Myocyte (in vitro differentiated cells): ENCODE measurements at regions not wholly inside any gene's neighbourhood (a gene's known extent, or its start where the extent isn't known, plus 50 kb on each side); places are given as distances from the start of the nearest gene placed in this dataset.
"Not testable (repeated sequence)": the region's sequence is repeated elsewhere in the genome, so short reads cannot be mapped to it uniquely, and the experiment has no call there.

ENCODE experiments used
- DNase-seq: peaks from one replicate; pipeline ENCODE4 v3.0.0-alpha.2; 2012; ENCODE audit warnings: low read depth

- DNase-seq = not testable (repeated sequence)
Observed at GRCh38 chr1:149228672-149229585, 125.6 kb upstream of the NBPF9 start.

- DNase-seq = not testable (repeated sequence)
Observed at GRCh38 chr1:149229813-149230212, 126.5 kb upstream of the NBPF9 start.

- DNase-seq = not testable (repeated sequence)
Observed at GRCh38 chr1:149234926-149235914, 131.9 kb upstream of the NBPF9 start.

GRCh38 chr1:149237515-149237914 is 134.2 kb upstream of the NBPF9 start:
- DNase-seq = not testable (repeated sequence)

- DNase-seq = not testable (repeated sequence)
Observed at GRCh38 chr1:149239897-149240508, 136.7 kb upstream of the NBPF9 start.

GRCh38 chr1:149240530-149240929 is 137.2 kb upstream of the NBPF9 start:
- not testable (repeated sequence) for DNase-seq

DNA sequence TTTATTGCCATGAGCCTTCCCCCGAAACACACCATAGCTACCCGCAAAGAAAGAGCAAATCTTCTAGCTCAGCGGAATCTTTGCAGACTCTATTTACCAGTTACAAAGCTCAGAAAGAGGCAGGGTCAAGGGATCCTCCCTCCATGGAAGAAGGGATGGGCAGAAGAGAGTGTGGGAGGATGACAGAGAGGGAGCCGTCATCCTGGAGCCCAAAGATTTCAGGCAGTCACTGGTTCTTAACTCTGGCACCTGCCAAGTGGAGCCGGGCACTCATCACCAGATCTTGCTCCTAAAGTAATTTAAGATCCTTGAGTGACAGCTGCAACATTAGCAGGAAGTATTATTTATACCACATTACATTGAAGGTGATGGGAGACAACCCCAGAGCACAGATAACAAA is 137.9 kb upstream of the NBPF9 start:
- not testable (repeated sequence) for DNase-seq

GRCh38 chr1:149243572-149243971 is 140.2 kb upstream of the NBPF9 start:
- DNase-seq = not testable (repeated sequence)

DNA sequence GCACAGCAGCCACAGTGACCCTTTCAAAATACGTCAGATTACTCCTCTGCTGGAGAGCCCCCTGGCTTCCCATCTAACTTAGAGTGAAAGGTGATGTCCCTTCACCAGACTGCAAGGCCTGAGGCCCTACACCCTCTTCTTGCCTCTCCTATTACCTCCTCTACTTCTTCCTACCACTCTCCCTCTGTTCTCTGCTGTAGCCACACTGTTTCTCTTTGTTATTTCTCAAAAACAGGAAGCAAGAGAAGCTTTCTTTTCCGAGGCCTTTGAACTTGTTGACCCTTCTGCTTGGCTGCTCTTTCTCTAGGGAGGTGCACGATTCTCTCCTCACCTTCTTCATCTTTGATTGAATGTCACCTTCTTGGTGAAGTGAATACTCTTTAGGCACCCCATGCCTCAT is 141.3 kb upstream of the NBPF9 start:
- not testable (repeated sequence) for DNase-seq

DNA sequence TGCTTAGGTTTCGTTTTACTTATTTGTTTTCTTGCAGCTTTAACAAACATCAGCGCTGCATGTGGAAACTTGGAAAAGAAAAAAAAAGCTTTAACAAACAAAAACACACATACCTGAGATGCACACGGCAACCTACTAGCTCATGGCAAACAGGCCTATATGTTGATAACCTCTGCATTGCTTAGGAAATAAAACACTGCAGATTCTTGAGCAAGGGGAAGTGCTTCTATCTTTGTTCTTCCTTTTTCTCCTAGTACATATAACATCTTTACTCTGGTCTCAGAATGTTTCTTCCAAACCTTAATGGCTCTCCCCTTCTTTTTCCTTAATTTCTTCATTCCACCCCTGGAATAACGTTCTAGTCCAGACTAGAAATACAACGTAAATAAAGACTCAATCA is 142.9 kb upstream of the NBPF9 start:
- DNase-seq = not testable (repeated sequence)

- not testable (repeated sequence) for DNase-seq
Observed at GRCh38 chr1:149248610-149249009, 145.3 kb upstream of the NBPF9 start.

DNA sequence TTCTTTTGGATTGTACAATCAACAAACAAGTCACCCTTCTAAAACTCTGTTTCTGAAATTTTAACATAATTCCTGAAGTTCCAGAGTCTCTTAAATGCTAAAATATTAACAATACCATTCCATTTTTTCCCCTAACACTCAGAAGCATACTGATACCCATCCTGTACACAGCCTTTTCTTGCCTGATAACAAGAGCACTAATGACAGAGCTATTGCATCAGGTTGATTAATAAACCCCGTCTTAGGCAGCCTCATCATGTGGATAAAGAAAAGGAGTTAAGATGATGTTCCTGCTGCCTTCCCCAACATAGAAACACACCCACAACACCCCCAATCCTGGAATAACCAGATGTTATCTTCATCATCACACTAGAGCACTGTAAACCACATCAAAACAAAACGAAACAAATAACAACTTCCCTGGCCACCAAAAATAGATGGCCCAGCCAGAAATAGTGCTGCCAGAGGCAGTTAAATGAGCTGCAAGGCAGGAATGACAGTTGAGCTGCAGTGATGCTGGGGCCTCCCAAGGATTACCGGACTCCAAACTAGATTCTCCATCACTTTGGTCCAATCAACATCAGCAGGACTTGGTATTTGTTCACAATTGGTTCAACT is 146.6 kb upstream of the NBPF9 start:
- DNase-seq = not testable (repeated sequence)

- DNase-seq = not testable (repeated sequence)
Observed at GRCh38 chr1:149254894-149255847, 151.8 kb upstream of the NBPF9 start.

- not testable (repeated sequence) for DNase-seq
Observed at GRCh38 chr1:149260284-149260683, 156.9 kb upstream of the NBPF9 start.

GRCh38 chr1:149260736-149261340 is 157.5 kb upstream of the NBPF9 start:
- not testable (repeated sequence) for DNase-seq

GRCh38 chr1:149267287-149267686 is 163.9 kb upstream of the NBPF9 start:
- DNase-seq = not testable (repeated sequence)

DNA sequence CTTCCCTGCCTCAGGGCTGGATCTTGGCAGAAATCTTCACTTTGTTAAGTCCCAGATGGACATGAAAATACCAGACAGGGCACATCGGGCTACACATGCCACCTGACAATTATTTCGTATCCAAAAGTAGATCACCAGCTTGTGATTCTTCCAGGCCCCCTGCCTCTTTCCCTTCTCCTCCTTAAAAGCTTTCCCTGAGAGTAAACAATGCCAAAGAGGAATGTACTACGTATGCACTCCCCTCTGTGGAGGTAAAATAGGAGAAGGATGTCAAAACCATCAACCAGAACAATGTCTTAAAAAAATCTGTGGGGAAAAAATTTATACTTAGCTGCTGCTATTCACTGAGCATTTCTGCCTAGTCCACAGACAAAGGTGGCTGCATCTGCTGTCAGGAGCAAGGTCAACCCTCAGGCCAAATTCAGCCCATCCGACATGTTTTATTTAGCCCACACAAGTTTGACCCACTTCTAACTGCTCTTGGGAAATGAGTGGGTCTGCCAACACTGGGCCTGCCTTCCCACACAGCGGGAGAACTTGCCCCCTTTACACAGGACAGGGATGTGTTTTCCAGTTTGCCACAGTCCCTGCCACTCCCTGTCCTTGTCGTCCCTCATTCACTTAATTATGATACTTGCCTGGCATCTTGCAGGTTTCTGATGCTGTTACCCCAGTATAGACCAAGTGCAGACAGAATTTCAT is 165.8 kb upstream of the NBPF9 start:
- not testable (repeated sequence) for DNase-seq

DNA sequence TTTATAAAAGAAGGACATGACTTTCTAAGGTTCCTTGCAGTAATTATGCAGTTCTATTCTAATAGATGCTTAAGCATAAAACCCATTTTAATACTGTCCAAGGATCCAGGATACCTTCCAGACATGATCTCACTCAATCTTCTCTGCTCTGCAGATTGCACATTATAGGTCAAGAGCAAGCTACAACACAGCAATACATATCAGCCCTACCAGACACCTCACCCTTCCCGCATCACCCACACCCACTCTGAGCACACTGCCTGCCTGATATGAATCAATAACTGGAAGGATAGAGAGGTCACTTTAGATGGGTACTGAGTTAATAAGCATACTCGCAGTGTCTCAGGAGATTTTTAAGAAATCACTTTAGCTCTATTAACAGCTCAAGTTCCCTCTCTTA is 166.5 kb upstream of the NBPF9 start:
- DNase-seq = not testable (repeated sequence)
